Adrenal gland (tissue), 9 donors: ENCODE measurements at regions not wholly inside any gene's neighbourhood (a gene's known extent, or its start where the extent isn't known, plus 50 kb on each side); places are given as distances from the start of the nearest gene placed in this dataset.

Source experiments
- DNase-seq, 7 donors: peaks; one replicate each; pipeline ENCODE4 v3.0.0-alpha.2; 2019 to 2020
- H3K27ac ChIP-seq, 5 donors: fragments of 200-600 bp; sonication (generic) in 4 of 5; 1 replicate in 3 of 5; 2 replicates in 2 of 5; pipeline versions ENCODE4 v1.5.1 to v1.8.0; 2016 to 2020; ENCODE audit warnings: mild to moderate bottlenecking in 1 of 5
- H3K27me3 ChIP-seq: fragments of 200-600 bp; 2 replicates; pipeline ENCODE4 v1.8.0; 2021
- H3K36me3 ChIP-seq, 2 donors: fragments of 200-600 bp; replicated peaks in 1 of 2; 1 replicate in 1 of 2; 2 replicates in 1 of 2; pipeline versions ENCODE4 v1.5.1 to v1.8.0; 2018 to 2022
- H3K4me1 ChIP-seq, 2 donors: fragments of 200-600 bp; replicated peaks in 1 of 2; 1 replicate in 1 of 2; 2 replicates in 1 of 2; pipeline versions ENCODE4 v1.5.1 to v1.8.0; 2018 to 2021
- H3K4me3 ChIP-seq, 4 donors: fragments of 200-600 bp; sonication (generic) in 3 of 4; one replicate each; pipeline ENCODE4 v1.5.1; 2016 to 2018
- H3K9me3 ChIP-seq, 3 donors: fragments of 200-600 bp; sonication (generic) in 1 of 3; replicated peaks in 1 of 3; 1 replicate in 2 of 3; 2 replicates in 1 of 3; pipeline versions ENCODE4 v1.5.1 to v1.8.0; 2016 to 2021
- CTCF ChIP-seq, 6 experiments: fragments of 450-650 bp in 4 of 6; fragments of 200-600 bp in 2 of 6; sonication (generic) in 1 of 6; IDR thresholded peaks; 1 replicate in 5 of 6; 2 replicates in 1 of 6; pipeline versions ENCODE4 v1.5.1 to v1.8.0; 2016 to 2021; ENCODE audit warnings: antibody characterized with exemption in 6 of 6, mild to moderate bottlenecking in 2 of 6, moderate library complexity in 1 of 6
- POLR2A ChIP-seq, 2 donors: fragments of 450-650 bp; IDR thresholded peaks; one replicate each; pipeline ENCODE4 v1.6.1; 2017; ENCODE audit warnings: antibody characterized with exemption in 2 of 2, mild to moderate bottlenecking in 2 of 2, moderate library complexity in 1 of 2
- WGBS, 4 donors: extraction: QIAGEN DNeasy Blood & Tissue Kit in 2 of 4; methylation state at CpG; one replicate each; pipeline versions ENCODE4 v1.1.5 to v1.1.7; 2013 to 2017; 5-methylcytosine and 5-hydroxymethylcytosine counted together
- intact Hi-C, 2 donors: fragments of 100-400 bp; cut with DNase I; formaldehyde crosslinking; loops; one replicate each; pipeline versions ENCODE4 v1.14.1 to v1.15.0; 2022 to 2023
- donor health status: healthy with polysubstance abuse.
- donor health status: Bipolar disorder and iron deficiency.
- donor health status: DM: yes; HTN: yes; CAD: no.
- donor health status: DM: no; HTN: no; CAD: no.
- donor health status: DM: no; HTN: no; CAD: no.

- Histone ChIP-seq H3K27ac (no peak overlapping the region), H3K4me3 (no peak overlapping the region), H3K9me3 (no peaks in the 10 kb centered on the region), H3K27me3 (no peaks in the 10 kb centered on the region), H3K4me1 (no peaks in the 10 kb centered on the region), H3K36me3 (no peaks in the 10 kb centered on the region)
- 60 to 69% (median 66%) methylated on average over 2 of the region's 2 CpGs for WGBS, 4 donors
- TF ChIP-seq POLR2A (IDR thresholded peaks at IDR 0.05) (no peak), CTCF (IDR thresholded peaks at IDR 0.05) (no peak)
- no peak for DNase-seq
- intact Hi-C loops: no loop called here
Observed at GRCh38 chr5:24788829-24789514, 144.2 kb upstream of the CDH10 start.

GRCh38 chr5:24786108-24786507, 141.3 kb upstream of the CDH10 start:
- intact Hi-C loops: no loop called here
- no peak overlapping the region for H3K4me3 ChIP-seq
- no peaks in the 10 kb centered on the region for H3K27me3 ChIP-seq
- TF ChIP-seq CTCF (IDR thresholded peaks at IDR 0.05) (no peak), POLR2A (IDR thresholded peaks at IDR 0.05) (no peak)
- DNase-seq: no peak
- WGBS, 4 donors: 40 to 47% (median 45%) methylated on average over 4 of the region's 4 CpGs
- no peaks in the 10 kb centered on the region for H3K9me3 ChIP-seq
- H3K36me3 ChIP-seq: no peaks in the 10 kb centered on the region
- no peak overlapping the region for H3K27ac ChIP-seq
- H3K4me1 ChIP-seq: no peaks in the 10 kb centered on the region

GRCh38 chr5:24783596-24783995, 138.8 kb upstream of the CDH10 start:
- H3K9me3 ChIP-seq: no peaks in the 10 kb centered on the region
- H3K36me3 ChIP-seq: no peaks in the 10 kb centered on the region
- no peaks in the 10 kb centered on the region for H3K27me3 ChIP-seq
- intact Hi-C loops: no loop called here
- H3K4me1 ChIP-seq: no peaks in the 10 kb centered on the region
- no peak overlapping the region for H3K27ac ChIP-seq
- TF ChIP-seq CTCF (IDR thresholded peaks at IDR 0.05): no peak
- no peak for TF ChIP-seq POLR2A (IDR thresholded peaks at IDR 0.05)
- DNase-seq: no peak
- no peak overlapping the region for H3K4me3 ChIP-seq

- intact Hi-C loops: no loop called here
- Histone ChIP-seq H3K27ac (no peak overlapping the region), H3K9me3 (no peaks in the 10 kb centered on the region), H3K36me3 (no peaks in the 10 kb centered on the region), H3K4me3 (no peak overlapping the region), H3K4me1 (no peaks in the 10 kb centered on the region), H3K27me3 (no peaks in the 10 kb centered on the region)
- TF ChIP-seq POLR2A (IDR thresholded peaks at IDR 0.05) (no peak), CTCF (IDR thresholded peaks at IDR 0.05) (no peak)
- no peak for DNase-seq
- 89 to 91% (median 90%) methylated on average over 10 of the region's 10 CpGs for WGBS, 4 donors
Observed at GRCh38 chr5:24777392-24777791, 132.6 kb upstream of the CDH10 start.
